Uterus (tissue), 3 donors: ENCODE measurements at regions not wholly inside any gene's neighbourhood (a gene's known extent, or its start where the extent isn't known, plus 50 kb on each side); places are given as distances from the start of the nearest gene placed in this dataset.

ENCODE experiments used
- DNase-seq, 2 donors: peaks; one replicate each; pipeline ENCODE4 v3.0.0-alpha.2; 2019 to 2020
- H3K27ac ChIP-seq, 2 donors: fragments of 200-600 bp; sonication (generic); 1 replicate in 1 of 2; 2 replicates in 1 of 2; pipeline ENCODE4 v1.5.1; 2016 to 2018
- H3K27me3 ChIP-seq, 2 donors: fragments of 200-600 bp; sonication (generic); one replicate each; pipeline ENCODE4 v1.5.1; 2018 to 2019; ENCODE audit warnings: control low read depth in 1 of 2
- H3K36me3 ChIP-seq, 2 donors: fragments of 200-600 bp; sonication (generic); one replicate each; pipeline ENCODE4 v1.5.1; 2019; ENCODE audit warnings: control low read depth in 1 of 2
- H3K4me1 ChIP-seq, 2 donors: fragments of 200-600 bp; sonication (generic); one replicate each; pipeline ENCODE4 v1.5.1; 2018 to 2019; ENCODE audit warnings: control low read depth in 1 of 2
- H3K4me3 ChIP-seq, 2 donors: fragments of 200-600 bp; sonication (generic); 1 replicate in 1 of 2; 2 replicates in 1 of 2; pipeline ENCODE4 v1.5.1; 2018 to 2019; ENCODE audit warnings: mild to moderate bottlenecking in 1 of 2
- H3K9me3 ChIP-seq, 2 donors: fragments of 200-600 bp; sonication (generic); one replicate each; pipeline ENCODE4 v1.5.1; 2019; ENCODE audit warnings: control low read depth in 1 of 2
- CTCF ChIP-seq, 4 experiments: fragments of 200-600 bp in 2 of 4; fragments of 450-650 bp in 2 of 4; sonication (generic) in 2 of 4; IDR thresholded peaks; one replicate each; pipeline ENCODE4 v1.5.1; 2016 to 2019; ENCODE audit warnings: antibody characterized with exemption in 4 of 4, mild to moderate bottlenecking in 2 of 4, moderate library complexity in 1 of 4
- POLR2A ChIP-seq, 2 donors: fragments of 450-650 bp; IDR thresholded peaks; one replicate each; pipeline ENCODE4 v1.6.1; 2016; ENCODE audit warnings: antibody characterized with exemption in 2 of 2, mild to moderate bottlenecking in 1 of 2, moderate library complexity in 1 of 2
- intact Hi-C: fragments of 100-400 bp; cut with DNase I; formaldehyde crosslinking; loops from one replicate; pipeline ENCODE4 v1.15.1; 2023; ENCODE audit warnings: low total_unique reads
- donor health status: DM: yes; HTN: yes; CAD: no.

- Histone ChIP-seq H3K27me3 (no peaks in the 10 kb centered on the region), H3K9me3 (no peaks in the 10 kb centered on the region), H3K36me3 (no peaks in the 10 kb centered on the region), H3K27ac (no peak overlapping the region), H3K4me1 (no peaks in the 10 kb centered on the region), H3K4me3 (no peak overlapping the region)
- no peak for DNase-seq
- TF ChIP-seq CTCF (IDR thresholded peaks at IDR 0.05) (no peak), POLR2A (IDR thresholded peaks at IDR 0.05) (no peak)
- intact Hi-C loops = no loop called here
Observed at GRCh38 chr11:80371931-80372330, 931.1 kb upstream of the TENM4 start.

GRCh38 chr11:80365980-80366379 is 925.1 kb upstream of the TENM4 start:
- H3K4me1 ChIP-seq = no peaks in the 10 kb centered on the region
- no peaks in the 10 kb centered on the region for H3K27me3 ChIP-seq
- DNase-seq = no peak
- TF ChIP-seq CTCF (IDR thresholded peaks at IDR 0.05) (no peak), POLR2A (IDR thresholded peaks at IDR 0.05) (no peak)
- no peak overlapping the region for H3K4me3 ChIP-seq
- intact Hi-C loops = no loop called here
- no peaks in the 10 kb centered on the region for H3K36me3 ChIP-seq
- H3K9me3 ChIP-seq = no peaks in the 10 kb centered on the region
- no peak overlapping the region for H3K27ac ChIP-seq

GRCh38 chr11:80365076-80365725 is 924.4 kb upstream of the TENM4 start:
- H3K4me3 ChIP-seq = no peak overlapping the region
- no peaks in the 10 kb centered on the region for H3K9me3 ChIP-seq
- intact Hi-C loops = no loop called here
- H3K27me3 ChIP-seq = no peaks in the 10 kb centered on the region
- DNase-seq = no peak
- no peak overlapping the region for H3K27ac ChIP-seq
- no peaks in the 10 kb centered on the region for H3K36me3 ChIP-seq
- no peaks in the 10 kb centered on the region for H3K4me1 ChIP-seq
- TF ChIP-seq POLR2A (IDR thresholded peaks at IDR 0.05) (no peak), CTCF (IDR thresholded peaks at IDR 0.05) (no peak)

GRCh38 chr11:80362563-80363340 is 921.9 kb upstream of the TENM4 start:
- H3K4me1 ChIP-seq = no peaks in the 10 kb centered on the region
- H3K27ac ChIP-seq = no peak overlapping the region
- H3K27me3 ChIP-seq = no peaks in the 10 kb centered on the region
- no peaks in the 10 kb centered on the region for H3K9me3 ChIP-seq
- DNase-seq = no peak
- no peak overlapping the region for H3K4me3 ChIP-seq
- intact Hi-C loops = no loop called here
- H3K36me3 ChIP-seq = no peaks in the 10 kb centered on the region
- TF ChIP-seq CTCF (IDR thresholded peaks at IDR 0.05) (no peak), POLR2A (IDR thresholded peaks at IDR 0.05) (no peak)

- Histone ChIP-seq H3K36me3 (no peaks in the 10 kb centered on the region), H3K4me1 (no peaks in the 10 kb centered on the region), H3K27me3 (no peaks in the 10 kb centered on the region), H3K4me3 (no peak overlapping the region), H3K27ac (no peak overlapping the region), H3K9me3 (no peaks in the 10 kb centered on the region)
- DNase-seq = no peak
- intact Hi-C loops = no loop called here
- TF ChIP-seq POLR2A (IDR thresholded peaks at IDR 0.05) = no peak
- TF ChIP-seq CTCF (IDR thresholded peaks at IDR 0.05) = no peak
Observed at GRCh38 chr11:80355251-80355650, 914.4 kb upstream of the TENM4 start.
